PFSK-1 (cell line): ENCODE measurements at regions not wholly inside any gene's neighbourhood (a gene's known extent, or its start where the extent isn't known, plus 50 kb on each side); places are given as distances from the start of the nearest gene placed in this dataset.

Experiments used
- FOXP2 ChIP-seq: optimal IDR thresholded peaks from 2 replicates; pipeline ENCODE3; 2011; ENCODE audit warnings: borderline replicate concordance, control low read depth, inconsistent platforms; ENCODE audit not compliant: insufficient read depth; ENCODE audit errors: extremely low read length, extremely low read depth
- POLR2AphosphoS5 ChIP-seq: IDR thresholded peaks from 2 replicates; pipeline ENCODE4 v1.6.1; 2012; ENCODE audit warnings: low read depth, mild to moderate bottlenecking, control low read depth, low read length, moderate library complexity
- SIN3A ChIP-seq: IDR thresholded peaks from 2 replicates; pipeline ENCODE4 v1.6.1; 2012; ENCODE audit warnings: mild to moderate bottlenecking, low read length, moderate library complexity, borderline replicate concordance; ENCODE audit not compliant: insufficient read depth
- TAF1 ChIP-seq: IDR thresholded peaks from 2 replicates; pipeline ENCODE4 v1.6.1; 2012; ENCODE audit warnings: low read length, control low read depth, borderline replicate concordance; ENCODE audit not compliant: insufficient read depth
- TF ChIP-seq, protein P1 (sequence below), 2 experiments: IDR thresholded peaks; 2 replicates each; pipeline versions ENCODE4 v1.6.1 to v1.8.0; 2011 to 2012; ENCODE audit warnings: low read depth in 2 of 2, low read length in 2 of 2, control low read depth in 1 of 2, inconsistent platforms in 1 of 2, mild to moderate bottlenecking in 1 of 2, moderate library complexity in 1 of 2; ENCODE audit not compliant: insufficient read depth in 1 of 2

DNA sequence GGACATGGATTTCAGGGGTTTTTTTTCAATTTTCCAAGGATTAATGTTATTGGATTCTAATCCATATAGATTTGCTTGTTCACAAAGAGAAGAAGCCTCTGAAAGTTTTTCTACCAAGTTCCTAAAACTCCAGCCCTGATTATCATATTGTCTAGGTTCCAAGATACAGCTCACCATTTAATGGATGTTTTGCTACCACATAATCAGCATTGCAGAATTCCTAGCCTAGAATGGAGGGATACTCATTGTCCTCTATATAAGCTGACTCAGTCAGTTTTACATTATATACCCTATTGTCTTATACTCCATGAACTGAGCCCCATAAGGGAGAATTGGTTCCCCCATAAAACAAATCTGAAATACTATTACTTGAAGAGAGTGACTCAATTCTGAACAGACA lies 664.7 kb upstream of the FAM241A start:
- no peak for TF ChIP-seq POLR2AphosphoS5
- TF ChIP-seq, protein P1, sequence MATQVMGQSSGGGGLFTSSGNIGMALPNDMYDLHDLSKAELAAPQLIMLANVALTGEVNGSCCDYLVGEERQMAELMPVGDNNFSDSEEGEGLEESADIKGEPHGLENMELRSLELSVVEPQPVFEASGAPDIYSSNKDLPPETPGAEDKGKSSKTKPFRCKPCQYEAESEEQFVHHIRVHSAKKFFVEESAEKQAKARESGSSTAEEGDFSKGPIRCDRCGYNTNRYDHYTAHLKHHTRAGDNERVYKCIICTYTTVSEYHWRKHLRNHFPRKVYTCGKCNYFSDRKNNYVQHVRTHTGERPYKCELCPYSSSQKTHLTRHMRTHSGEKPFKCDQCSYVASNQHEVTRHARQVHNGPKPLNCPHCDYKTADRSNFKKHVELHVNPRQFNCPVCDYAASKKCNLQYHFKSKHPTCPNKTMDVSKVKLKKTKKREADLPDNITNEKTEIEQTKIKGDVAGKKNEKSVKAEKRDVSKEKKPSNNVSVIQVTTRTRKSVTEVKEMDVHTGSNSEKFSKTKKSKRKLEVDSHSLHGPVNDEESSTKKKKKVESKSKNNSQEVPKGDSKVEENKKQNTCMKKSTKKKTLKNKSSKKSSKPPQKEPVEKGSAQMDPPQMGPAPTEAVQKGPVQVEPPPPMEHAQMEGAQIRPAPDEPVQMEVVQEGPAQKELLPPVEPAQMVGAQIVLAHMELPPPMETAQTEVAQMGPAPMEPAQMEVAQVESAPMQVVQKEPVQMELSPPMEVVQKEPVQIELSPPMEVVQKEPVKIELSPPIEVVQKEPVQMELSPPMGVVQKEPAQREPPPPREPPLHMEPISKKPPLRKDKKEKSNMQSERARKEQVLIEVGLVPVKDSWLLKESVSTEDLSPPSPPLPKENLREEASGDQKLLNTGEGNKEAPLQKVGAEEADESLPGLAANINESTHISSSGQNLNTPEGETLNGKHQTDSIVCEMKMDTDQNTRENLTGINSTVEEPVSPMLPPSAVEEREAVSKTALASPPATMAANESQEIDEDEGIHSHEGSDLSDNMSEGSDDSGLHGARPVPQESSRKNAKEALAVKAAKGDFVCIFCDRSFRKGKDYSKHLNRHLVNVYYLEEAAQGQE (IDR thresholded peaks at IDR 0.05; ENCODE audit: insufficient read depth in 1 of 2, low read depth in 2 of 2, low read length in 2 of 2) = no peak
- TF ChIP-seq TAF1 = no peak
- TF ChIP-seq FOXP2 = no peak
- TF ChIP-seq SIN3A = no peak
